Activated naive CD4-positive, alpha-beta T cell treated with anti-CD3 and anti-CD28 coated beads, Interleukin-2, amount 50 U/mL, for 16 hours (primary cell): ENCODE measurements at regions not wholly inside any gene's neighbourhood (a gene's known extent, or its start where the extent isn't known, plus 50 kb on each side); places are given as distances from the start of the nearest gene placed in this dataset.
"Not testable (repeated sequence)": the region's sequence is repeated elsewhere in the genome, so short reads cannot be mapped to it uniquely, and the experiment has no call there.

Experiments
- DNase-seq: peaks from one replicate; pipeline ENCODE4 v3.0.0-alpha.2; 2020

GRCh38 chr1:29550119-29550841 lies 314.0 kb downstream of the PTPRU start:
- no peak for DNase-seq

DNA sequence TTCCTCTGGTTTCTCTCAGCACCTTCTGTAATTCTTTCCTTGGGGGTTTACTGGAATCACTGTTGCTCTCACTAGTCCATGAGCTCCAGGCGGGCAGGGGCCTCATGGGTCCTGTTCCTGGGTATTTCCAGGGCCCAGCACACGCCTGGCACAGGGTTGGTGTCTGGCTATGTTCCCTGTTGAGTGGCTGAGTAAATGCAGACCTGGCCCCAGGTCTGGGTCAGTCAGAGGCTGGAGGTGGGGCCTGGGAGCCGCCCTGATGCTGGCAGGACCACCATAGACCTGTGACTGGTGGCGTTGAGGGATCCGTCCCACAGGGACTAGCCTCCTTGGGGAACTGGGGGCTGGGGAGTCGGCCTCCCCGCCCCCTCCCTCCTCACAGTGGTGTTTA lies 313.4 kb downstream of the PTPRU start:
- not testable (repeated sequence) for DNase-seq

- no peak for DNase-seq
These were observed 312.7 kb downstream of the PTPRU start for GRCh38 chr1:29549001-29549400.

DNA sequence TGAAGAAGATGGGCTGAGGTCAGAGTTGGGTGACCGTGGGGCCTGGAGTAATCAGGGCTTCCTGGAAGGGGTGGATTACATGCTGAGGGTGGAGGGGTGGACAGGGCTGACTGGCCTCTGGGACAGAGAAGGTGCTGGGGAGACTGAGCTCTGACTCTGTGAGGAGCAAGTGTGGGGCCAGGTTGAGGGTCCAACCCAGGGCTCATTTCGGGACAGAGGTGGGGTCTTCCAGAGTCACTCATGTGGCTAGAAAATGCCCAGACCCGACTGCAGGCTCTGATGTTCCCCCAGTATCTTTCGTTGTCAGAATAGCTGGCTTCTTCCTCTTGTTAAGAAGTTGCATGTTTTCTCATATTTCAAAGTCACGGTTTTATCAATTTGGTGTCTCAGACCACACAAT lies 311.8 kb downstream of the PTPRU start:
- no peak for DNase-seq

DNA sequence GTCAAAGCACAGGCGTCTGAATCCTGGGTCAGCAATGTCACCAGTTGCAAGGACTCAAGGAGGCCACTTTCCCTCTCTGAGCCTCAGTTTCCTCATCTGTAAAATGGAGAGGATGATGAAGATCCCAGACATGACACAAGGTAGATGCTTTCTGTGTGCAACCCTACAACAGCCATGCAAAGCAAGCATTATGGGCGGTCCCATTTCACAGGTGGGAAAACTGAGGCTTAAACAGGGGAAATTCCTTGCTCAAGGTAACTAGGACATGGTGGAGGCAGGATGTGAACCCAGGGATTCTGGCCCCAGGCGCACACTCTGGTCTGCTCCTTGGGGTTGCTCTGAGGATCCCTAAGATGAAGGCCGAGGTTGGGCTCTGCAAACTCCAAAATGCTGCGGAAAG lies 311.0 kb downstream of the PTPRU start:
- DNase-seq, result no peak

DNA sequence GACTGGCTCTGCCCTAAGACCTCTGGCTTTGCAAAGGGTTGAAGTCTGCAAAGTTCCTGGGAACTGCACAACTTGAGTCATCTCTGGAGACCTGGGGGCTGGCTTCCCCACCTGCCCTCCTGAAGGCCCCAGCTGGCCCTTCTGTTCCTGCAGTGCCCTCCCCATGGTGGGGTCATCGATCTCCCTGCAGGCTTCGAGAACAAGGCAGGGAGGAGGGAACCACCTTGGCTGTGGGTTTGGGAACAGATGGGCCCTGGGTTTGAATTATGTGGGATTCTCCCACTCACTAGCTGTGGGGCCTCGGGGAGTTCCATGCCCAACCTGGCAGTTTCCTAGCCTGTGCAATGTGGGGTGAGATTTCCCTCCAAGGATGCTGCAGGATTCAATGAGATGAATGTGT lies 310.2 kb downstream of the PTPRU start:
- no peak for DNase-seq

DNA sequence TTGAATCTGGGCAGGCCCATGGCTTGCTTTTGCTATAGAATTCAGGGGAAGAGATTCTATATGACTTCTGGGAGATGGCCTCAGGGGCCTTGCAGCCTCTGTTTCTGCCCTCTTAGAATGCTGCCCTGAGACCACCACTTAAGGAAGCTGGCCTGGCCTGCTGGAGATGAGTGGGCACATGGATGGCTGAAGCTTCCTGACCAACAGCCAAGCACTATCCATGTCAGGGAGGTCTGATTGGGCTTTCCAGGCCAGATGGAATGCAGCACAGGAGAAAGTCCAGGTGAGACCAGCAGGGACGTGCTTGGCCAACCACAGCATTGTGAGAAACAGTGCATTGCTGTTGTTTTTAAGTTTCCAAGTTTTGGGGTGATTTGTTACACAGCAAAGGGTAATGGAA lies 308.1 kb downstream of the PTPRU start:
- no peak for DNase-seq

DNA sequence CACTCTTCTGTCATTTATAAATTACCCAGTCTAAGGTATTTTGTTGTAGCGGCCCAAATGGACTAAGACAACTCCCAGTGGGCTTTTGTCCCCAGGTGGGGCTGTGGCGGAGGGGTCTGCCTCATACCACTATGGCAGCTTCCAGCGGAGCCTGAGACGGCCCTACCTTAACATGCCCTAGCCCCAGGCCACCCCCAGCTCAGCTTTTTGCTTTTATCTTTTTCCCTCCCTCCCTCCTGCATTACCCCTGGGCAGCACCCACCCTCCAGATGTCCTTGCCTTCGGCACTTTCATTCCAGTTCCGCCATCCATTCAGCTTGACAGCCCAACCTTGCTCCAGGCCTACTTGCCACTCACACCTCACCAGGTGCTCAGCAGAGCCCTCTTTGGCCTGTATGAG lies 307.3 kb downstream of the PTPRU start:
- DNase-seq, result no peak

DNA sequence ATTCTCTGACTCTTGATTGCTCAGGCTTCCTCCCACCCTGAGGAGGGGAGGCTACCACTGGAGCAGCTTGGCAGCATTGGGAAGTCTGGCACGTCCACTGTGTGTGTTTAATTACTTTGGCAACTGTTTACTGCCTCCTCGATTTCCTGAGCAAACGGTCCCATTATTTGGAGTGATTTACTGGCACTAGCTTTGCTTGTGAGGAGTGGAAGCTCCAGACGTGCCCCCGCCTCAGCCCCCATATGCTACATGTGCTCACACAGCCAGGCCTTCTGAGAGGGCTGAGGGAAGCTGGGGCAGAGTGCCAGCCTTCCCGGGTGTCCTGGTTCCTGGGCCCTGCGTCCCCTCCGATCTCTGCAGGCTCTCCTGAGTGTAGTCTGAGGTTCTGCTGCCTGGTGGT lies 306.2 kb downstream of the PTPRU start:
- DNase-seq, result no peak

- DNase-seq, result no peak
These were observed 305.3 kb downstream of the PTPRU start for GRCh38 chr1:29541631-29542030.

DNA sequence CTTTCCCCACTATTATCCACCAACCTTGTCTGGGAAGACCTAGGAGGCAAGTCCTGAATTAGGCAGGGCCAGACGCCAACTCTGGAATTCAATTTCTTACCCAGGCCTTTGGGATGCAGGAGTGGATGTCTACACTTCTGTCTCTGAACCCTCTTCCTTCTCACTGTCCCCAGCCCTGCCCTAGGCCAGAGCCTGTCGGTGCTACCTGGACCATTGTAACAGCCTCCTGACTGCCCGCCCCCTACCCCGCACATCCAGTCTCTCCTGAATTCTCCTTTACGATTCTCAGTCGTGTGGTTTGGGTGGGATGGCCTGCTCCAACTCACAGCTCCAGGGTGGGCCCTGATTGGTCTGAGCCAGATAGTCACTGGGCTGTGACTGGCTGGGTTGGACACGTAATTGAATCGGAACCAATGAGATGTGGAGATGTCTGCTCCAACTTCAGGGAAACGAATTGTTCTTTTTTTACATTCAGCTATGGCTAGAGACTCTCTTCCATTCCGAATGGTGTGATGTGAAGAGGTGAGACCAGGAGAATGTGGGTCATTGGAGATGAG lies 304.6 kb downstream of the PTPRU start:
- no peak for DNase-seq

GRCh38 chr1:29539971-29540370 lies 303.6 kb downstream of the PTPRU start:
- DNase-seq, result no peak

DNA sequence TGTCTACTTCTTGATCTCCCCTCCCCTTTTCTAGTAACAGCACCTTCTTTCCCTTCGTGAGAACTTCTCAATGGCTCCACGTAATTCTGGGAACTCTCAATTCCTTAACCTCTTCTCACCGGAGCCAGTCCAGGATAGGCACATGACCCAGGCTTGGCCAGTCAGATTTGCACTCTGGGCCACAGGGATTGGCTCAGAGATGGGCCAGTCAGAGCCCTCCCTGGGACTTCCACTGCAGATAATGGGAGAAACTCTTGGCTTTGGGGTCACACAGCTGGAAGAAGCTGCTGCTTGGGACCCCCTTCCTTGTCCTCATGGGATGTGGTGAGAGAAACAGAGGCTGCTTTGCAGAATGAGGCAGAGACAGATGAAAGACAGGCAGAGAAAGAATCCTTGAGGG lies 302.3 kb downstream of the PTPRU start:
- DNase-seq, result no peak

DNA sequence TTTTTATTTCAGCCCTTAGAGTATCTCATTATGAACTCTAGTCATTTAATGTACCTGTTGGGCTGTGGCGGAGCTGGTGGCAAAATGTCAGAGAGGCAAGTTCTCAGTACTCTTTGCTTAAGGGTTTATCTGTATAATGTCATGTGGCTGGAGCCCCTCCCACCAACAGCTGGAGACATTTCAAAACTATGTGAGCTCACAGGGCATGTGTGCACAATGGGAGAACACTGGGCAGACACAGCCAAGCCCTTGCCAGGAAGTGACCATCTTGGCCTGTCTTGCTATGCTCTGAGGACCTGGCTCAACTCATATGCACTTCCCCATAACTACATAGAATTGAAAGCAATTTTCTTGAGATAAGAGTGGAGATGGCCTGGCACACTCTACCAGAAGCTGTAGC lies 296.4 kb downstream of the PTPRU start:
- no peak for DNase-seq

- no peak for DNase-seq
These were observed 296.0 kb downstream of the PTPRU start for GRCh38 chr1:29532285-29532684.

GRCh38 chr1:29531596-29531995 lies 295.3 kb downstream of the PTPRU start:
- no peak for DNase-seq

DNA sequence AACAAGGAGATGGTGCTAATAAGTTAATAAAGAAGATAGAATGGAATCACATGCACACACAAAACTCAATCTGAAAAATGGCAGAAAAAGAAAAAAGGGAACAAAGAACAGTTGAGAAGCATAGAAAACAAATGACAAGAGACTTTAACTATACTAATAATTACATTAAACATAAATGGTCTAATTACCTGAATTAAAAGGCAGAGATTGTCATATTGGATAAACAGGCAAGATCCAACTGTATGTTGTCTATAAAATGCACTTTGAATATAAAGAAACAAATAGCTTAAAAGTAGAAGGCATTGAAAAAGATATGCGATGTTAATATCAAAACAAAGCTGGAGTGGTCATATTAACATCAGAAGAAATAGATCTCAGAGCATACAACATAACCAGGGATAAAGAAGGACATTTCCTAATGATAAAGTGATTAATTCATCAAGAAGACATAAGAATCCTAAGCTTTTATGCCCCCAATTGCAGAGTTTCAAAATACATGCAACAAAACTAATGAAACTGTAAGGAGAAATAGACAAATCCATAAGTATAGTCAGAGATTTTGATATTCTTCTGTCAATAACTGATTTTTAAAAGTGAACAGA lies 293.5 kb downstream of the PTPRU start:
- no peak for DNase-seq

GRCh38 chr1:29527314-29528004 lies 291.1 kb downstream of the PTPRU start:
- DNase-seq, result no peak

DNA sequence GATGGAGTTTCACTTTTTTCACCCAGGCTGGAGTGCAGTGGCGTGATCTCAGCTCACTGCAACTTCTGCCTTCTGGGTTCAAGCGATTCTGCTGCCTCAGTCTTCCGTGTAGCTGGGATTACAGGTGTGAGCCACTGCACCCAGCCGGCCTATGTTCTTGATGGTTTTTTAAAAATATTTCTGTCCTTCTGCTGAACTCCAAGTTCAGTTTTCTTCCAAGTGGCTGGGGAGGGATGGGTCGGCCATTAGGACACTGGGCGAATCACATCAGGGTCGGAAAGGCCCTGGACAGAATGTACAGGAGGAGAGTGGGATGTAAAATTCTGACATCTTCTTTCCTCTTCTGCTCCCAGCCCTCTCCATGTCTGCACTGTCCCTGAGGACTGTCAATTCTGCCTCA lies 289.6 kb downstream of the PTPRU start:
- no peak for DNase-seq

DNA sequence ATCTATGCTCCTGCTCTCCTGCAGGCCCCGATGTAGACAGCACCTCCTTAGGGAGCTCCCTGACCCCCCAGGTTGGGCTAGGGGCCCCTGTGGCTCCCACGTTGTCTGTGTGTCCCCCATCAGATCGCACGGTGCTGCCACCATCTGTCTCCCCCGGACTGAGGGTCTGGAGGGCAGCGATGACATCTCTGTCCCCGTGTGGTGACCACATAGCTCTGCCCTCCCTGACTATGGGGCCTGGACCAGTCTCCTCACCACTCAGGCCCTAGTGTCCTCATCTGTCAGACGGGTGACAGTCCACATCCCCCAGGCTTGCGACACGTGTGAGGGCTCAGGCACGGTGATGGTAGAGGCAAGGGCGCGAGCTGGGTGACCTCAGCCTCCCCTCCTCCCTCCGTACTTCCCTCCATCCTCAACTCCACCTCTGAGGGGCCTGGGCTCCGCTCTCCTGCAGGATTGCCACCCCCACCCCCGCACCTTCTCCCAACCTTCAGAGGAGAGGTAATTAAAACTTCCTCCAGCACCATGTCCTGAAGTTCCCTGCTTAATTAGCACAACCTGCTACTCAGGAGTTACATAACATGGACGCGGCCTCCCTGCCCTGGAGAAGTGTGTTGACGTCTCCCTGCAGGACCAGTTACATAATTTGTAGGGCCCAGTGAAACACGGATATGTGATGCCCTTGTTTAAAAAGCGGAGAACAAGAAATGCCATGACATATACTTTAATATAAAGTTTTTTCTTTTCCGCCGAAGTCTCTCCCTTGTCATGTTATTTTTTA lies 288.2 kb downstream of the PTPRU start:
- DNase-seq, result no peak

- DNase-seq, result no peak
These were observed 287.3 kb downstream of the PTPRU start for GRCh38 chr1:29523576-29523975.

GRCh38 chr1:29523136-29523535 lies 286.8 kb downstream of the PTPRU start:
- DNase-seq, result no peak
